ENCODE measurements at regions not wholly inside any gene's neighbourhood (a gene's known extent, or its start where the extent isn't known, plus 50 kb on each side); places are given as distances from the start of the nearest gene placed in this dataset.
"Not testable (repeated sequence)": the region's sequence is repeated elsewhere in the genome, so short reads cannot be mapped to it uniquely, and the experiment has no call there.

GRCh38 chr6:145258122-145258521 is 477.2 kb downstream of the EPM2A start:
- no peak for DNase-seq

- no peak for DNase-seq
Observed at GRCh38 chr6:145260484-145261175, 474.7 kb downstream of the EPM2A start.

DNA sequence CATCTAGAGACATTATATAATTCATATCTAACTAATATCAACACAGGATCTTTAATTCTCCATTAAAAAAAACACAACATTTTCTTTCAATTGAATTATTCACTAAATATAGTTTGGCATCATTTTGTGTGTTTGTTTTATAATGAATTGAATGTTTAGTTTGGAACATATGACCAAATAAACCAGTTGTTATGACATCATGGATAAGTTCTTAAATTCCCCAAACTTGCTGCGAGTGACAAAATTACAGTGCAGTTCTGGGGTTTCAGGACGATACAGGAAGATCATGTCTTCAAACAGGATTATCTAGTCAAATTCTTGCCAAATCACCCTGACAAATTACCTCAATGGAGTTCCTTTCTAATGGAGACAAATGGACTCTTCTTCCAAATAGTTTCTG is 473.6 kb downstream of the EPM2A start:
- DNase-seq = no peak

- no peak for DNase-seq
Observed at GRCh38 chr6:145262771-145263170, 472.5 kb downstream of the EPM2A start.

- no peak for DNase-seq
Observed at GRCh38 chr6:145263778-145264211, 471.5 kb downstream of the EPM2A start.

DNA sequence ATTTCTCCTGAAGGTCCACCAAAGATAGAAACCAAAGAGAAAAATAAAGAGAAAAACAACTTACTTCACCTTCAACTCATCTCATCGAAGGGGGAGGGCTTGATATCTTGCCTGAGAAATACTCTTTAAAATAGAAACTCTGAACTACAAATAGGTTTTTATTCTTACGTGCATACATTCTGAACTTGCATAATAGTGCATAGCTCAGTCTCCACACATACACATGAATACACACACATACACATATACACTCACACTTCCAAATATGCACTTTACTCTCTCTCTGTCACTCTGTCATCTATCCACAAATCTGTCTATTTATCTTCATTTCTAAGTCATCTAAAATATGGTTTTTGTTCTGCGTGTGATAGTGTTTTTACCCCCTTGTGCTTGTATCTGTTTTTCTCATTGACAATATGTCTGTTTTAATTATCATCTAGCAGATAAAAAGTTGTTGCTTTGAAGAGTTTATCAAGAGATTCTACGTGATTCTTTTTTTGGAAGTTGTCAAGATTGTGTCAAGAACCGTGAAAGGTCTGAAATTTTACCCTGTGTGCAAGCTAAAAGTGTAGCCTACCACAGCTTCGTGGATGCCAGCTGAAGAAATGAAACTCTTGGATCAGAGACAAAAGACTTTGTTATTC is 468.8 kb downstream of the EPM2A start:
- DNase-seq = no peak

DNA sequence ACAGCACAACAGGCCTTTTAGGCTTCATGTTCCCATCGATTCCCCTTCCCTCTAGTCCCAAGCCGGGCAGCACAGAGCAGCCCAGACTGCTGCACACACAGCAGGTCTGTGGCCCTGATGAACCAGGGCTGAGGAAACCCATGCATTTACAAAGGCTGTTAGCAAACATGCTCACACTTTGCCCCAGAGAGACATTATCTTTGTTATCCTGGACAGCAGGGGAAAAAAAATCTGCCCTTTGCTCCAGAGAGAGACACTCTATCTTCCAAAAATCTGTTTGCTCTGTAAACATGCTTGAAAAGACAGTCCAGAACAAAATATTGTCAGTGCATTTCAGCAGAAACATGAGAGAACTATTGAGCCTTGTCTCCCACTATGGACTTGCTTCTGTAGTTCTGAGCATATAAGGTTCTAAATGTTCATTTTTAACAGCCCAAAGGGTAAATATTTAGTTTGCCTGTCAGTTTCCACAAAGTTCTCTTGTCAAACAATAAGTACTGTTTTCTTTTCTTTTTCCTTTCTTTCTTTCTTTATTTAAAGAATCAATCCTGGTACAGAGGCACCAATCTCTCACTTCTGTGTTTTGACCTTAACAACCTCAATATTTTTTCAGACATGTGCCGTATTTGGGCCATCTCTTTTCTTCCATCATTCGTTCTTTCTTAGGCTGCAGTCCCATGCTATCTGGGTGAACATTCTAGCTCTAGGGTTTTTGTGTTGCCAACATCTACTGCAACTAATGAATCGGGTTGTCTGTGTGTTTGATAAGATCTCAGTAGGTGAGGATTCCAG is 468.0 kb downstream of the EPM2A start:
- DNase-seq = no peak

DNA sequence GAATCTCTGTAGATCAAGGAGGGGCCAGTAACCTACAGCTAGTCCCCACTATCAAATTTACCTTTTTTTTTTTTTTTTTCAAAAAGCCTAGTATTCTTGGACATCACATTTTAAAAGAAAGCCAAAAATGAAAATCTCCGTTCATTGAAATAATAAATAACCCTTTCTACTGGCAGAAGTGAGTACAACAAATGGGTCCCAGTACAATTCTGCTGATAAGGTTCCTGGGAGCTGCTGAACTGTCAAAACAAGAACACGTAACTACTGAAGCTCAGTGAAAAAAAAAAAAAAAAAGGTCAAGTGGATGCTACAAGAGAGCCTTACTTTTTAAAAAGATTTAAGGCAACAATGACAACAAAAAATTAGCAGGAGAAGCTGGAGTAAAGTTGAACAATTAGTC is 464.9 kb downstream of the EPM2A start:
- DNase-seq = no peak

DNA sequence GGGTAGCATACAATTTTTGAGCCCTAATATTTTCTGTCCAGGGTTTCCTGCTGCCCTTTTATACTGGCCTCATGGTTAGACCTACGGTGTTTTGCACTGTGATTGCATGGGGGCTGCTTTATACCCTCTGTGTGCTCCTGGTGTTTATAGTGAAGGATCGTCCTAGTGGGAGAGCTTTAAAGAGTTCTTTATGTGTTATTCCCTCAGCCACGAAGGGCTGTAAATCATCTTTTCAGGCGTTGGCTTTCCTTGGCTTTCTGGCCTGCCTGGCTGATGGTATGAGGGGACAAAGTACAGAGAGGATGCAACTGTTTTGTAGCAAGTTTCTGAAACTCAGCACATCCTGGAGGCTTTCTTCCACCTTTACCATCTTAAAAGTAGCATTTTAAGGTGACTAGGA is 464.3 kb downstream of the EPM2A start:
- DNase-seq = no peak

GRCh38 chr6:145271577-145271976 is 463.7 kb downstream of the EPM2A start:
- no peak for DNase-seq

DNA sequence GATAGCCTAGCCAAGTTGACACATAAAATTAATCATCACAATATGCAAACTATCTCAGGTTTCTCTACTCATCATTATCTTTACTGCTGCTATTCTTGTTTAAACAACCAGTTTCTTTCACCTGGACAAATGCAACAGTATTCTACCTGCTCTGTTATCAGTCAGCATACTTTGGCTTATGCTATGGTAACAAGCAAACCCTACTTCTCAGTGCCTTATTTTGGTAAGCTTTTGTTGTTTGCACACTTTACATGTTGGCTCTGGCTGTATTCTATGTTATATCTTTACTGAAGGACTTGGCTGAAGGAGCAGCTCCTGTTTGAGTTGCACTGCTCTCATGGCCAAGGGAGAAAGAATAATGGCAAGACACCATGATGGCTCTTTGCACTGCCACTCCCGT is 463.1 kb downstream of the EPM2A start:
- no peak for DNase-seq

GRCh38 chr6:145273136-145273535 is 462.2 kb downstream of the EPM2A start:
- no peak for DNase-seq

DNA sequence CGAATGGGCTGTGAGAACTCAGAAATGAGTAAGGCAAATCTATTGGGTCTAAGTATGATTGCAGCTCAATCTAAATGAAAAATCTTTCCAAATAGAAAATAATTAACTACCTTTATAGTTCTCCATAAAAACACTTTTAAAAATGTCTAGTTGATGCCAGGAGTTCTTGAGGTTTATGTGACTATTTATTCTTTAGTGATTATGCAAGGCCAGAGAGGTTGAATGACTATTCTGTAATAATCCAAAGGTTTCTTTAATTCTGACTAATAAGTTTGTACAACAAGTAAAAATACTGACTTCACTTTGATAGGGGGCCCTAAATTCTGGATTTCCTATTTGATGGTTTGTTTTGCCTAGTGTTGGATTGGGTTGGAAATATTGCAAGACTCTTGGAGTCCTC is 461.2 kb downstream of the EPM2A start:
- no peak for DNase-seq

GRCh38 chr6:145275019-145275418 is 460.3 kb downstream of the EPM2A start:
- no peak for DNase-seq

DNA sequence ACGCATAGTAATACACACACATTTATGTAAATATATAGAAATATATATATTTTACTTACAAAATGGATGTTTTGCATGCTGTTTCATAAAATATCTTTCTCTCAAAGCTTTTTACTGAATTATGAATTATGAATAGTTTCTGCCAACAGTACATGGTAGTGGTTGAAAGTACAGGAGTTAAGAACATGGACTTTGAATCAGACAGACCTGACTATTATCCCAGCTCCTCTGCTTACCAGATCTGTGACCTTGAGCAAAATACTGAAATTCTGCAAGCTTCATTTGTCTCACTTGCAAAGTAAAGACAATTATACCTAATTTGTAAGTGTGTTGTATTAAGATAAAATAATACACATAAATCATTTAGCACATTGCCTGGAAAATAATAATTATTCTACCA is 459.5 kb downstream of the EPM2A start:
- no peak for DNase-seq

DNA sequence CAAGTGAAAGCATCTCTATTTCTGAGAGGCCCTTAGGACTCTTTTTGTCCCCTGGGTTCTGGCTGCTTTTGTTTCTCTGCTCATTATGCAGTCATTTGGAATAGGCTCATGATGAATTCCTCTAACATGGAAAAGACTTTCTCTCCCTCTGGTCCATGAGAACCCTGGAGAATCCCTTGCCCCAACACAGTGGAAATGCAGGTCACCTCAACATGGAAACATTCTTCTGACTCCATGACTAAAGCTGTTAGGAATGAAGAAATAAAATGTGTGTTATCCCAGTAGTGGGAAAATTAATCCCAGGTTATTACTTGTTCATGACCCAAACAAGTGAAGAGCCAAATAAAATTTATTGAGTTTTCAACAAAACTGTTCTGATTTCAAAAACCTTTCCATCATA is 458.6 kb downstream of the EPM2A start:
- no peak for DNase-seq

- no peak for DNase-seq
Observed at GRCh38 chr6:145277358-145278086, 457.8 kb downstream of the EPM2A start.

GRCh38 chr6:145278163-145278807 is 457.0 kb downstream of the EPM2A start:
- DNase-seq = no peak

DNA sequence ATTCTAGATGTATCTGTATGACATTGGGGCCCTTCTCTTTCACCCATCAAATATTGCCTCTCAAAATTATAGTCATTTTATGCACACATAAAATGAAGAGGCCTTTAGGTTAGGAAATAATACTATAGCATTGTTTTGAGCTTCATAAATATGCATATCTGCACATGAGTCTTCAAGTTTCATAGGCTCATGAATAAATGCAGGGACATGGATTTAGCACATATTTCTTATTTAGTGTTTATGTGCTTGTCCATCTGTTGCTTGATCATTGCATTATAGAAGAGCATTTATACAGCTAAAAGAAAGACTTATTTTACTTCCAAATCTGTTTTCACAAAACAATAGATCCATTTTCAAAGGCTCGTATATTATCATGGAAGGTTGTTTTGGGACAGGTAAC is 455.8 kb downstream of the EPM2A start:
- no peak for DNase-seq

- no peak for DNase-seq
Observed at GRCh38 chr6:145279993-145280392, 455.3 kb downstream of the EPM2A start.

- DNase-seq = not testable (repeated sequence)
Observed at GRCh38 chr6:145283209-145283608, 452.1 kb downstream of the EPM2A start.

DNA sequence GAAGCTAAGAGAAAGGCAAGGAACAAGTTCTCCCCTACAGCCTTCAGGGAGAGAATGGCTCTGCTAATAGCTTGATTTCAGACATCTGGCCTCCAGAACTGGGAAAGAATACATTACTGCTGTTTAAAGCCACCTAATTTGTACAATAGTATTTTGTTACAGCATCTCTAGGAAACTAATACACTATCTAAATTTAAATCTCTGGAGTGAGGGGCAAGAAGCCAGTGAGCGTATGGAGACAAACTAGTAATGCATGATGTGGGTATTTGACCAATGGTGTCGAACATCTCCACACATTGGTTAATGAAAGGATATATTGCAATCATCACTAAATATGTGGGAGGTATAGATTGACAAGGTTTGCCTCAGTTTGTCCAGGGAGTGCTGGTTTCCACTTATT is 451.5 kb downstream of the EPM2A start:
- DNase-seq = no peak

DNA sequence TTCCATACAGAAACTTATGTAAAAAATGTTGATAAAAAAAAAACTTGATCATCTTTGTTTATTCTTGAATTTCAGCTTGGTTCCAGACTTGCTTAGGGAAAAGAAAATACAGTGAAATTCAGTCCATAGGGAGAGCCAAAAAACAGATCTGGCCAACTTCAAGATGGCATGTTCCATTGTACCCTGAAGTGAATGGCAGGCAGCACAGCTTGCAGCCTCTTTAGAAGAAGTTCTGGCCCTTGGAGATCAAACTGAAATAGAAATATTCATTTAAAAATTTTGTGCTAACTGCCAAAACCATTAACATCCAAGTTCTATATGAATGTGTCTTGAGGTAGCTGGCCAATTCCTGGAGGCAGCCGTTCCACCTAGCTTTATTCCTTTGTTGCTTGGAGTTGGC is 448.4 kb downstream of the EPM2A start:
- no peak for DNase-seq

Data from effector CD8-positive, alpha-beta T cell (primary cell).